T-helper 1 cell (primary cell): ENCODE measurements at regions not wholly inside any gene's neighbourhood (a gene's known extent, or its start where the extent isn't known, plus 50 kb on each side); places are given as distances from the start of the nearest gene placed in this dataset.
"Not testable (repeated sequence)": the region's sequence is repeated elsewhere in the genome, so short reads cannot be mapped to it uniquely, and the experiment has no call there.

Experiments used
- DNase-seq, 5 donors: peaks; one replicate each; pipeline ENCODE4 v3.0.0-alpha.2; 2012 to 2020

- no peak for DNase-seq
These were observed 345.0 kb downstream of the FBXW7 start for GRCh38 chr4:152190907-152191306.

- no peak for DNase-seq
These were observed 346.3 kb downstream of the FBXW7 start for GRCh38 chr4:152189451-152190179.

- no peak for DNase-seq
These were observed 347.1 kb downstream of the FBXW7 start for GRCh38 chr4:152188801-152189200.

- no peak for DNase-seq
These were observed 348.2 kb downstream of the FBXW7 start for GRCh38 chr4:152187693-152188092.

GRCh38 chr4:152185786-152186550, 349.9 kb downstream of the FBXW7 start:
- DNase-seq: no peak

- no peak for DNase-seq
These were observed 354.7 kb downstream of the FBXW7 start for GRCh38 chr4:152181150-152181549.

GRCh38 chr4:152180369-152180768, 355.5 kb downstream of the FBXW7 start:
- DNase-seq: no peak

- DNase-seq: not testable (repeated sequence)
These were observed 358.4 kb downstream of the FBXW7 start for GRCh38 chr4:152177538-152177937.

- DNase-seq: no peak
These were observed 359.2 kb downstream of the FBXW7 start for GRCh38 chr4:152176627-152177214.

- DNase-seq: no peak
These were observed 360.3 kb downstream of the FBXW7 start for GRCh38 chr4:152175586-152175985.

GRCh38 chr4:152172146-152172545, 363.7 kb downstream of the FBXW7 start:
- no peak for DNase-seq

GRCh38 chr4:152171556-152171955, 364.3 kb downstream of the FBXW7 start:
- no peak for DNase-seq

GRCh38 chr4:152169683-152170082, 366.2 kb downstream of the FBXW7 start:
- no peak for DNase-seq

- no peak for DNase-seq
These were observed 366.8 kb downstream of the FBXW7 start for GRCh38 chr4:152168987-152169616.

GRCh38 chr4:152166567-152166966, 369.3 kb downstream of the FBXW7 start:
- no peak for DNase-seq

GRCh38 chr4:152165846-152166245, 370.0 kb downstream of the FBXW7 start:
- DNase-seq: no peak

- DNase-seq: no peak
These were observed 370.7 kb downstream of the FBXW7 start for GRCh38 chr4:152165146-152165545.

- DNase-seq: no peak
These were observed 371.3 kb downstream of the FBXW7 start for GRCh38 chr4:152164561-152164960.

GRCh38 chr4:152162331-152162697, 373.6 kb downstream of the FBXW7 start:
- no peak for DNase-seq

- DNase-seq: no peak
These were observed 374.1 kb downstream of the FBXW7 start for GRCh38 chr4:152161676-152162330.

- DNase-seq: no peak
These were observed 375.6 kb downstream of the FBXW7 start for GRCh38 chr4:152160225-152160800.

GRCh38 chr4:152159773-152160172, 376.1 kb downstream of the FBXW7 start:
- no peak for DNase-seq

- DNase-seq: no peak
These were observed 377.7 kb downstream of the FBXW7 start for GRCh38 chr4:152158225-152158624.
